ENCODE measurements at regions not wholly inside any gene's neighbourhood (a gene's known extent, or its start where the extent isn't known, plus 50 kb on each side); places are given as distances from the start of the nearest gene placed in this dataset.
"Not testable (repeated sequence)": the region's sequence is repeated elsewhere in the genome, so short reads cannot be mapped to it uniquely, and the experiment has no call there.

- H3K9me3 ChIP-seq (ENCODE audit: control insufficient read depth in 1 of 2, low read length in 2 of 2) = peaks cover 2 to 6% of the 10 kb centered on the region in 2 donors
- no peaks in the 10 kb centered on the region for H3K36me3 ChIP-seq (ENCODE audit: control insufficient read depth in 1 of 2, insufficient read depth in 2 of 2, low read length in 2 of 2)
- H3K27me3 ChIP-seq (ENCODE audit: control insufficient read depth in 1 of 2, insufficient read depth in 2 of 2, low read length in 2 of 2) = no peaks in the 10 kb centered on the region
- no peaks in the 10 kb centered on the region for H3K4me1 ChIP-seq (ENCODE audit: control insufficient read depth in 1 of 2, insufficient read depth in 2 of 2, low read length in 2 of 2)
- H3K9ac ChIP-seq (ENCODE audit: low read depth in 1 of 2, low read length in 2 of 2) = no peak overlapping the region
- H3K27ac ChIP-seq (ENCODE audit: low read depth, low read length) = no peak overlapping the region
- H3K4me3 ChIP-seq (ENCODE audit: low read depth in 1 of 2, low read length in 2 of 2) = no peak overlapping the region
Measured at GRCh38 chr6:155771822-155772221, 316.2 kb upstream of the NOX3 start.

- H3K9me3 ChIP-seq (ENCODE audit: control insufficient read depth in 1 of 2, low read length in 2 of 2) = peaks cover 2 to 6% of the 10 kb centered on the region in 2 donors
- no peaks in the 10 kb centered on the region for H3K27me3 ChIP-seq (ENCODE audit: control insufficient read depth in 1 of 2, insufficient read depth in 2 of 2, low read length in 2 of 2)
- H3K4me3 ChIP-seq (ENCODE audit: low read depth in 1 of 2, low read length in 2 of 2) = no peak overlapping the region
Measured at GRCh38 chr6:155770856-155771255, 315.2 kb upstream of the NOX3 start.

GRCh38 chr6:155770313-155770712 lies 314.7 kb upstream of the NOX3 start:
- H3K27me3 ChIP-seq (ENCODE audit: control insufficient read depth in 1 of 2, insufficient read depth in 2 of 2, low read length in 2 of 2) = no peaks in the 10 kb centered on the region
- H3K9ac ChIP-seq (ENCODE audit: low read depth in 1 of 2, low read length in 2 of 2) = no peak overlapping the region
- no peak overlapping the region for H3K4me3 ChIP-seq (ENCODE audit: low read depth in 1 of 2, low read length in 2 of 2)
- H3K36me3 ChIP-seq (ENCODE audit: control insufficient read depth in 1 of 2, insufficient read depth in 2 of 2, low read length in 2 of 2) = no peaks in the 10 kb centered on the region
- H3K9me3 ChIP-seq (ENCODE audit: control insufficient read depth in 1 of 2, low read length in 2 of 2) = peaks cover 2 to 6% of the 10 kb centered on the region in 2 donors
- H3K4me1 ChIP-seq (ENCODE audit: control insufficient read depth in 1 of 2, insufficient read depth in 2 of 2, low read length in 2 of 2) = no peaks in the 10 kb centered on the region
- no peak overlapping the region for H3K27ac ChIP-seq (ENCODE audit: low read depth, low read length)

More at GRCh38 chr6:155770856-155771255, 315.2 kb upstream of the NOX3 start:
- no peak overlapping the region for H3K9ac ChIP-seq (ENCODE audit: low read depth in 1 of 2, low read length in 2 of 2)
- no peaks in the 10 kb centered on the region for H3K36me3 ChIP-seq (ENCODE audit: control insufficient read depth in 1 of 2, insufficient read depth in 2 of 2, low read length in 2 of 2)
- H3K27ac ChIP-seq (ENCODE audit: low read depth, low read length) = no peak overlapping the region
- no peaks in the 10 kb centered on the region for H3K4me1 ChIP-seq (ENCODE audit: control insufficient read depth in 1 of 2, insufficient read depth in 2 of 2, low read length in 2 of 2)

- Histone ChIP-seq H3K4me1 (ENCODE audit: control insufficient read depth in 1 of 2, insufficient read depth in 2 of 2, low read length in 2 of 2) (no peaks in the 10 kb centered on the region), H3K27me3 (ENCODE audit: control insufficient read depth in 1 of 2, insufficient read depth in 2 of 2, low read length in 2 of 2) (no peaks in the 10 kb centered on the region), H3K27ac (ENCODE audit: low read depth, low read length) (no peak overlapping the region), H3K9me3 (ENCODE audit: control insufficient read depth in 1 of 2, low read length in 2 of 2) (peaks cover 0 to 6% of the 10 kb centered on the region in 2 donors), H3K4me3 (ENCODE audit: low read depth in 1 of 2, low read length in 2 of 2) (no peak overlapping the region), H3K9ac (ENCODE audit: low read depth in 1 of 2, low read length in 2 of 2) (no peak overlapping the region), H3K36me3 (ENCODE audit: control insufficient read depth in 1 of 2, insufficient read depth in 2 of 2, low read length in 2 of 2) (no peaks in the 10 kb centered on the region)
Measured at GRCh38 chr6:155765275-155766194, 309.9 kb upstream of the NOX3 start.

- H3K4me1 ChIP-seq (ENCODE audit: control insufficient read depth in 1 of 2, insufficient read depth in 2 of 2, low read length in 2 of 2) = no peaks in the 10 kb centered on the region
- no peak overlapping the region for H3K9ac ChIP-seq (ENCODE audit: low read depth in 1 of 2, low read length in 2 of 2)
- H3K4me3 ChIP-seq (ENCODE audit: low read depth in 1 of 2, low read length in 2 of 2) = no peak overlapping the region
- no peaks in the 10 kb centered on the region for H3K9me3 ChIP-seq (ENCODE audit: control insufficient read depth in 1 of 2, low read length in 2 of 2)
- H3K36me3 ChIP-seq (ENCODE audit: control insufficient read depth in 1 of 2, insufficient read depth in 2 of 2, low read length in 2 of 2) = no peaks in the 10 kb centered on the region
- H3K27ac ChIP-seq (ENCODE audit: low read depth, low read length) = no peak overlapping the region
- no peaks in the 10 kb centered on the region for H3K27me3 ChIP-seq (ENCODE audit: control insufficient read depth in 1 of 2, insufficient read depth in 2 of 2, low read length in 2 of 2)
Measured at GRCh38 chr6:155762649-155763048, 307.0 kb upstream of the NOX3 start.

- H3K36me3 ChIP-seq (ENCODE audit: control insufficient read depth in 1 of 2, insufficient read depth in 2 of 2, low read length in 2 of 2) = no peaks in the 10 kb centered on the region
Measured at GRCh38 chr6:155755452-155755851, 299.8 kb upstream of the NOX3 start.

GRCh38 chr6:155748778-155749177 lies 293.1 kb upstream of the NOX3 start:
- H3K36me3 ChIP-seq (ENCODE audit: control insufficient read depth in 1 of 2, insufficient read depth in 2 of 2, low read length in 2 of 2); H3K4me3 ChIP-seq (ENCODE audit: low read depth in 1 of 2, low read length in 2 of 2); H3K9ac ChIP-seq (ENCODE audit: low read depth in 1 of 2, low read length in 2 of 2); H3K9me3 ChIP-seq (ENCODE audit: control insufficient read depth in 1 of 2, low read length in 2 of 2); H3K27me3 ChIP-seq (ENCODE audit: control insufficient read depth in 1 of 2, insufficient read depth in 2 of 2, low read length in 2 of 2); H3K27ac ChIP-seq (ENCODE audit: low read depth, low read length); H3K4me1 ChIP-seq (ENCODE audit: control insufficient read depth in 1 of 2, insufficient read depth in 2 of 2, low read length in 2 of 2): not testable (repeated sequence)

More at GRCh38 chr6:155755452-155755851, 299.8 kb upstream of the NOX3 start:
- Histone ChIP-seq H3K27me3 (ENCODE audit: control insufficient read depth in 1 of 2, insufficient read depth in 2 of 2, low read length in 2 of 2) (no peaks in the 10 kb centered on the region), H3K9me3 (ENCODE audit: control insufficient read depth in 1 of 2, low read length in 2 of 2) (peaks cover 0 to 6% of the 10 kb centered on the region in 2 donors), H3K9ac (ENCODE audit: low read depth in 1 of 2, low read length in 2 of 2) (no peak overlapping the region), H3K27ac (ENCODE audit: low read depth, low read length) (no peak overlapping the region), H3K4me1 (ENCODE audit: control insufficient read depth in 1 of 2, insufficient read depth in 2 of 2, low read length in 2 of 2) (no peaks in the 10 kb centered on the region), H3K4me3 (ENCODE audit: low read depth in 1 of 2, low read length in 2 of 2) (no peak overlapping the region)

- no peaks in the 10 kb centered on the region for H3K9me3 ChIP-seq (ENCODE audit: control insufficient read depth in 1 of 2, low read length in 2 of 2)
- H3K4me1 ChIP-seq (ENCODE audit: control insufficient read depth in 1 of 2, insufficient read depth in 2 of 2, low read length in 2 of 2) = no peaks in the 10 kb centered on the region
- no peaks in the 10 kb centered on the region for H3K36me3 ChIP-seq (ENCODE audit: control insufficient read depth in 1 of 2, insufficient read depth in 2 of 2, low read length in 2 of 2)
- no peak overlapping the region for H3K9ac ChIP-seq (ENCODE audit: low read depth in 1 of 2, low read length in 2 of 2)
- H3K27ac ChIP-seq (ENCODE audit: low read depth, low read length) = no peak overlapping the region
- no peaks in the 10 kb centered on the region for H3K27me3 ChIP-seq (ENCODE audit: control insufficient read depth in 1 of 2, insufficient read depth in 2 of 2, low read length in 2 of 2)
- H3K4me3 ChIP-seq (ENCODE audit: low read depth in 1 of 2, low read length in 2 of 2) = no peak overlapping the region
Measured at GRCh38 chr6:155747491-155747890, 291.9 kb upstream of the NOX3 start.

GRCh38 chr6:155740781-155741399 lies 285.3 kb upstream of the NOX3 start:
- Histone ChIP-seq H3K9ac (ENCODE audit: low read depth in 1 of 2, low read length in 2 of 2) (no peak overlapping the region), H3K27ac (ENCODE audit: low read depth, low read length) (no peak overlapping the region), H3K27me3 (ENCODE audit: control insufficient read depth in 1 of 2, insufficient read depth in 2 of 2, low read length in 2 of 2) (no peaks in the 10 kb centered on the region), H3K36me3 (ENCODE audit: control insufficient read depth in 1 of 2, insufficient read depth in 2 of 2, low read length in 2 of 2) (no peaks in the 10 kb centered on the region), H3K9me3 (ENCODE audit: control insufficient read depth in 1 of 2, low read length in 2 of 2) (no peaks in the 10 kb centered on the region), H3K4me1 (ENCODE audit: control insufficient read depth in 1 of 2, insufficient read depth in 2 of 2, low read length in 2 of 2) (no peaks in the 10 kb centered on the region), H3K4me3 (ENCODE audit: low read depth in 1 of 2, low read length in 2 of 2) (no peak overlapping the region)

- Histone ChIP-seq H3K36me3 (ENCODE audit: control insufficient read depth in 1 of 2, insufficient read depth in 2 of 2, low read length in 2 of 2) (no peaks in the 10 kb centered on the region), H3K27ac (ENCODE audit: low read depth, low read length) (no peak overlapping the region), H3K9ac (ENCODE audit: low read depth in 1 of 2, low read length in 2 of 2) (no peak overlapping the region), H3K4me1 (ENCODE audit: control insufficient read depth in 1 of 2, insufficient read depth in 2 of 2, low read length in 2 of 2) (no peaks in the 10 kb centered on the region), H3K4me3 (ENCODE audit: low read depth in 1 of 2, low read length in 2 of 2) (no peak overlapping the region), H3K27me3 (ENCODE audit: control insufficient read depth in 1 of 2, insufficient read depth in 2 of 2, low read length in 2 of 2) (no peaks in the 10 kb centered on the region), H3K9me3 (ENCODE audit: control insufficient read depth in 1 of 2, low read length in 2 of 2) (no peaks in the 10 kb centered on the region)
Measured at GRCh38 chr6:155738602-155739105, 283.0 kb upstream of the NOX3 start.

All from duodenal mucosa (tissue), 2 donors.